ENCODE measurements at regions not wholly inside any gene's neighbourhood (a gene's known extent, or its start where the extent isn't known, plus 50 kb on each side); places are given as distances from the start of the nearest gene placed in this dataset.

GRCh38 chr7:115297656-115298055, 375.8 kb downstream of the MDFIC start:
- Histone ChIP-seq H3K4me3 (ENCODE audit: low read length in 3 of 3) (no peak overlapping the region), H3K9me3 (ENCODE audit: control insufficient read depth in 2 of 3, insufficient read depth in 1 of 3, low read length in 3 of 3) (no peaks in the 10 kb centered on the region), H3K4me1 (ENCODE audit: control insufficient read depth in 2 of 3, insufficient read depth in 2 of 3, low read depth in 1 of 3, low read length in 3 of 3) (no peaks in the 10 kb centered on the region), H3K9ac (ENCODE audit: low read length in 3 of 3) (no peak overlapping the region), H3K36me3 (ENCODE audit: control insufficient read depth in 2 of 3, insufficient read depth in 3 of 3, low read length in 3 of 3) (no peaks in the 10 kb centered on the region), H3K27ac (ENCODE audit: low read depth in 2 of 2, low read length in 2 of 2) (no peak overlapping the region), H3K27me3 (ENCODE audit: control insufficient read depth, insufficient read depth, low read length) (no peaks in the 10 kb centered on the region)
- FAIRE-seq (no peak), DNase-seq (peak in 1 of 5 donors; percentile 47)
- TF ChIP-seq CTCF (IDR thresholded peaks at IDR 0.05; ENCODE audit: borderline replicate concordance, extremely low read depth, insufficient read depth) = no peak
- intact Hi-C loops (cut with DNase I) = no loop called here

- Histone ChIP-seq H3K9me3 (ENCODE audit: control insufficient read depth in 2 of 3, insufficient read depth in 1 of 3, low read length in 3 of 3) (no peaks in the 10 kb centered on the region), H3K4me1 (ENCODE audit: control insufficient read depth in 2 of 3, insufficient read depth in 2 of 3, low read depth in 1 of 3, low read length in 3 of 3) (no peaks in the 10 kb centered on the region), H3K4me3 (ENCODE audit: low read length in 3 of 3) (no peak overlapping the region), H3K36me3 (ENCODE audit: control insufficient read depth in 2 of 3, insufficient read depth in 3 of 3, low read length in 3 of 3) (no peaks in the 10 kb centered on the region), H3K9ac (ENCODE audit: low read length in 3 of 3) (no peak overlapping the region), H3K27ac (ENCODE audit: low read depth in 2 of 2, low read length in 2 of 2) (no peak overlapping the region), H3K27me3 (ENCODE audit: control insufficient read depth, insufficient read depth, low read length) (no peaks in the 10 kb centered on the region)
- no peak for TF ChIP-seq CTCF (IDR thresholded peaks at IDR 0.05; ENCODE audit: borderline replicate concordance, extremely low read depth, insufficient read depth)
- intact Hi-C loops (cut with DNase I) = no loop called here
- DNase-seq = peak in 1 of 5 donors; percentile 22
- no peak for FAIRE-seq
Measured at GRCh38 chr7:115293628-115294240, 371.8 kb downstream of the MDFIC start.

- Histone ChIP-seq H3K4me1 (ENCODE audit: control insufficient read depth in 2 of 3, insufficient read depth in 2 of 3, low read depth in 1 of 3, low read length in 3 of 3) (no peaks in the 10 kb centered on the region), H3K27me3 (ENCODE audit: control insufficient read depth, insufficient read depth, low read length) (no peaks in the 10 kb centered on the region), H3K9me3 (ENCODE audit: control insufficient read depth in 2 of 3, insufficient read depth in 1 of 3, low read length in 3 of 3) (no peaks in the 10 kb centered on the region), H3K4me3 (ENCODE audit: low read length in 3 of 3) (no peak overlapping the region), H3K27ac (ENCODE audit: low read depth in 2 of 2, low read length in 2 of 2) (no peak overlapping the region), H3K9ac (ENCODE audit: low read length in 3 of 3) (no peak overlapping the region), H3K36me3 (ENCODE audit: control insufficient read depth in 2 of 3, insufficient read depth in 3 of 3, low read length in 3 of 3) (no peaks in the 10 kb centered on the region)
- no peak for DNase-seq
- intact Hi-C loops (cut with DNase I) = no loop called here
- no peak for TF ChIP-seq CTCF (IDR thresholded peaks at IDR 0.05; ENCODE audit: borderline replicate concordance, extremely low read depth, insufficient read depth)
- no peak for FAIRE-seq
Measured at GRCh38 chr7:115292381-115292780, 370.5 kb downstream of the MDFIC start.

- FAIRE-seq = no peak
- H3K4me3 ChIP-seq (ENCODE audit: low read length in 3 of 3) = no peak overlapping the region
- no peaks in the 10 kb centered on the region for H3K27me3 ChIP-seq (ENCODE audit: control insufficient read depth, insufficient read depth, low read length)
- no peak for TF ChIP-seq CTCF (IDR thresholded peaks at IDR 0.05; ENCODE audit: borderline replicate concordance, extremely low read depth, insufficient read depth)
- H3K9ac ChIP-seq (ENCODE audit: low read length in 3 of 3) = no peak overlapping the region
- H3K27ac ChIP-seq (ENCODE audit: low read depth in 2 of 2, low read length in 2 of 2) = no peak overlapping the region
- no peaks in the 10 kb centered on the region for H3K9me3 ChIP-seq (ENCODE audit: control insufficient read depth in 2 of 3, insufficient read depth in 1 of 3, low read length in 3 of 3)
- no peak for DNase-seq
- intact Hi-C loops (cut with DNase I) = no loop called here
- no peaks in the 10 kb centered on the region for H3K4me1 ChIP-seq (ENCODE audit: control insufficient read depth in 2 of 3, insufficient read depth in 2 of 3, low read depth in 1 of 3, low read length in 3 of 3)
- no peaks in the 10 kb centered on the region for H3K36me3 ChIP-seq (ENCODE audit: control insufficient read depth in 2 of 3, insufficient read depth in 3 of 3, low read length in 3 of 3)
Measured at GRCh38 chr7:115289971-115290370, 368.1 kb downstream of the MDFIC start.
